LNCaP clone FGC (cell line): ENCODE measurements at regions not wholly inside any gene's neighbourhood (a gene's known extent, or its start where the extent isn't known, plus 50 kb on each side); places are given as distances from the start of the nearest gene placed in this dataset.
A peak's percentile ranks its signal among the peaks of the same experiment; 100 is the strongest.

Experiments used
- DNase-seq: peaks from one replicate; pipeline ENCODE4 v3.0.0-alpha.2; 2011; ENCODE audit warnings: low read depth
- H3K4me3 ChIP-seq: 2 replicates; pipeline ENCODE4 v1.5.1; 2011; ENCODE audit warnings: mild to moderate bottlenecking, low read depth, low read length, control low read depth
- TF ChIP-seq, protein P1 (sequence below): IDR thresholded peaks from 2 replicates; pipeline ENCODE4 v1.5.1; 2012; ENCODE audit warnings: mild to moderate bottlenecking; ENCODE audit not compliant: control insufficient read depth, insufficient read depth; ENCODE audit errors: extremely low read depth

DNA sequence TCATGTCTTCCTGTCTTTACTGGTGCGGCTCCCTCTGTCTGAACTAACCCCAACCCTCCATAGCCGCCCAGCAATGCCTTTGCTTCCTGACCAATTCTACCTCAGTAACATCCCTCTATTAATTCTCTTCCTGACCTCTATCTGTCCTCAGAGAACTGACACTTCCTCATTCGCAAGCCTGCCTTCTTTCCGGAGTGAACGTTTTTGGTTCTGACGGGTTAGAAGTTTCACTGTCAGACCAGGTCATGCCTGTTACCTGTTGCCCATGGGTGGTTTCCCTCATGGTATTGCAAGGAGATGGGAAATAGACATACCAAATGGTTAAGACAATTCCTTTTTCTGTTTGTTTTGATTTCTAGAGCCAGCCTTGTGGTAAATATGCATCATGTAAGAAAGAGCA lies 453.4 kb upstream of the SLC14A2 start:
- DNase-seq, result no peak
- H3K4me3 ChIP-seq, result no peak overlapping the region
- TF ChIP-seq, protein P1, sequence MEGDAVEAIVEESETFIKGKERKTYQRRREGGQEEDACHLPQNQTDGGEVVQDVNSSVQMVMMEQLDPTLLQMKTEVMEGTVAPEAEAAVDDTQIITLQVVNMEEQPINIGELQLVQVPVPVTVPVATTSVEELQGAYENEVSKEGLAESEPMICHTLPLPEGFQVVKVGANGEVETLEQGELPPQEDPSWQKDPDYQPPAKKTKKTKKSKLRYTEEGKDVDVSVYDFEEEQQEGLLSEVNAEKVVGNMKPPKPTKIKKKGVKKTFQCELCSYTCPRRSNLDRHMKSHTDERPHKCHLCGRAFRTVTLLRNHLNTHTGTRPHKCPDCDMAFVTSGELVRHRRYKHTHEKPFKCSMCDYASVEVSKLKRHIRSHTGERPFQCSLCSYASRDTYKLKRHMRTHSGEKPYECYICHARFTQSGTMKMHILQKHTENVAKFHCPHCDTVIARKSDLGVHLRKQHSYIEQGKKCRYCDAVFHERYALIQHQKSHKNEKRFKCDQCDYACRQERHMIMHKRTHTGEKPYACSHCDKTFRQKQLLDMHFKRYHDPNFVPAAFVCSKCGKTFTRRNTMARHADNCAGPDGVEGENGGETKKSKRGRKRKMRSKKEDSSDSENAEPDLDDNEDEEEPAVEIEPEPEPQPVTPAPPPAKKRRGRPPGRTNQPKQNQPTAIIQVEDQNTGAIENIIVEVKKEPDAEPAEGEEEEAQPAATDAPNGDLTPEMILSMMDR, result no peak

DNA sequence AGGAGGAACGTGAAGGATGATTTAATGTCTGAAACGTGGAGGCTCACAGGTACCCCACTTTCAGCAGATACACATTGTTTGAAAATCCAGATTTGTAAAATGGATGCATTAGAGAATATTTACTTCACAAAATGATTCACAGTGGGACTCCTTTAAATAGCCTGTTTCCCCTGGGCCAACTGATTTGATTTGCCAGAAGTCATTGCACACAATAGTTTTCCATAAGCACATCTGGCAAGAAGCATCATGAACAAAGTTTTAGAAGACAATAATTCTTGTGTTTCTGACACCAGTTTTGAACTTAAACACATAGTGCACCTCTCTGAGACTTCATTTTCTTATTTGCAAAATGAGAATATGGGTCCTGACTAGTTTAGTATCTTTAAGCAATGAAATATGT lies 451.4 kb upstream of the SLC14A2 start:
- TF ChIP-seq, protein P1, result no peak
- H3K4me3 ChIP-seq, result no peak overlapping the region
- no peak for DNase-seq

DNA sequence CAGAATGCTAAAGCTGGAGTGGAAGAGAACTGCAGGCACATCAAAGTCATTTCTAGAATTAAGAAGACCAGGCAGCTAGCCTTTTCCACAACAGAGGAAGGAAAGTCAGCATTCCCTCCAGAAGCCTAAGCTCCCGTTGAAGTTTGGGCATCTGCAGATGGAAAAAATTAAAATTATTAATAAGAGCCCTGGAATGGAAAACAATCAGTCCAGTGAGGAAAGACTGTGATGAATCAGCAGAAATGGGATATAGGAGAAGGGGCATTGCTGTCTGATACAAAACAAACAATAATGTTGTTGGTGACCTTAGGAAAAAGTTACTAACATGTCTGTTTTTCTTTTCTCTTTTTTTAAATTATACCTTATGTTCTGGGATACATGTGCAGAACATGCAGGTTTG lies 450.7 kb upstream of the SLC14A2 start:
- H3K4me3 ChIP-seq, result no peak overlapping the region
- TF ChIP-seq, protein P1, result no peak
- DNase-seq, result no peak

DNA sequence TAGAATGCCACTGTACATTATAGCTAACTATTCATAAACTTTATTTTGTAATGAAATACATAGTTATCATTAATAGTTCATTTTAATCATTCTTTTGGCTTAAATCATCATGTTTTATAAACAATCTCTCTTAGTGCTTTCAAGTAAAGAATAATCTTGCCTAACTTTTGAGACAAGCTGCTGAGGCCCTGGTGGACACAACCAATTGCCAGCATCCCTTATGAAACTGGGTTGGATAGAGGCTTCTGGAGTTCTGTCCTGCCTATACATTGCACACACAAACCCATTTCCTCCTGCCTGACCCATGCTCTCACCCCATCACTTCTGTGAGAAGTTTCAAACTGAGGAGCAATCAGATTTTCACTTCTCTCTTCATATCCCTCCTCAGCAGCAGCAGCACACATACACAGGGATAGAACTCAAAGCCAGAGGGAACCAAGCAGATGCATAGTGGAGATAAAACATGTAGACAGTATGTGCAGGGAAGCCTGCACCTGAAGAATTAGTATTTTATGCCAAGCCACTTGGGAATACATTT lies 450.0 kb upstream of the SLC14A2 start:
- no peak overlapping the region for H3K4me3 ChIP-seq
- TF ChIP-seq, protein P1, result no peak
- DNase-seq, result no peak

DNA sequence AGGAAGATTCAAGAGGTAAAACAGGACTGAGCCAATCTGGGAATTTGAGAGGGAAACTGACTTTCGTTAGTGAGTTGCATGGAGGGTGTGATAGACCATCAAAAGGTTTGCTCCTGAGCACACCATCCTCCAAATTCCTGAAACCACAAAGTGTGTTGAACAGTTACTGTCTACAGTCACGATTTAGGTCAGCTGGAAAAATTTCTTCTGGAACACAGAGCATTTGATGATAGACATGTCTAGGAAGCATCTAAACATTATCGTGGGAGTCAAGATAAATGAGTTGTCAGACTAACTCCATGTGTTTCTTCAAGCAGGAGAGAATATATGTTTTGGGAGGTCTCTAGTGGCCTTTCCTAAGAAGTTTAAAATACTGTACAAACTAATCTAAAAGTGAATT lies 449.4 kb upstream of the SLC14A2 start:
- no peak overlapping the region for H3K4me3 ChIP-seq
- TF ChIP-seq, protein P1, result no peak
- no peak for DNase-seq

DNA sequence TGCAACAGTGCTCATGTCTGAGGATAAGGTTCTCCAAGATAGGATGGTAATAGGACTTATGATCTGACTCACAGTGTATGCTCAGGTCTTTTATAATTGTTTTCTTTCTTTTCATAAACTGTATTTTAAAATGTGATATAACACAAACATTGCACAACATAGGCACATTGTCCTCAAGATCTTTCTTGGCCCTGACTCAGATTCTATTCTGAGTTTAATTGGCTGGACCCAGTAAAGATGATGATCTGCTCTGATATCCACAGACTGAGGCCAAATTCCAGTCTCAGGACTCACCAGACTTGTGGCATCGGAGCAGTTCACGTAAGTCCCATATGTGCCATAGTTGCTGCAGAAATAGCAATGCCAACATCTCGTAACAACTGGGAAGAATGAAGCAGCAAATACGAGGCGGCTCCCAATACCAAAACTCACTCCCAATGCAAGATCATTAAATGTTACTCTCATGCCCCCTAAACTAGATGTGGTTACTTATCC lies 448.9 kb upstream of the SLC14A2 start:
- no peak overlapping the region for H3K4me3 ChIP-seq
- peak; percentile 94 for DNase-seq
- TF ChIP-seq, protein P1, result no peak
